Muscle layer of duodenum (tissue), 2 donors: ENCODE measurements at regions not wholly inside any gene's neighbourhood (a gene's known extent, or its start where the extent isn't known, plus 50 kb on each side); places are given as distances from the start of the nearest gene placed in this dataset.

Experiments
- H3K27ac ChIP-seq: one replicate; pipeline ENCODE4 v1.7.0; 2013; ENCODE audit warnings: mild to moderate bottlenecking, low read length
- H3K27me3 ChIP-seq: one replicate; pipeline ENCODE4 v1.7.0; 2013; ENCODE audit warnings: low read depth, mild to moderate bottlenecking, control low read depth, low read length
- H3K36me3 ChIP-seq, 2 donors: one replicate each; pipeline ENCODE4 v1.7.0; 2013; ENCODE audit warnings: low read length in 2 of 2, control low read depth in 1 of 2, mild to moderate bottlenecking in 1 of 2; ENCODE audit not compliant: insufficient read depth in 2 of 2, control insufficient read depth in 1 of 2
- H3K4me1 ChIP-seq, 2 donors: one replicate each; pipeline ENCODE4 v1.7.0; 2013; ENCODE audit warnings: low read length in 2 of 2, mild to moderate bottlenecking in 2 of 2, control low read depth in 1 of 2, moderate library complexity in 1 of 2; ENCODE audit not compliant: insufficient read depth in 2 of 2, control insufficient read depth in 1 of 2
- H3K4me3 ChIP-seq, 2 donors: one replicate each; pipeline ENCODE4 v1.7.0; 2013; ENCODE audit warnings: low read length in 2 of 2, low read depth in 1 of 2, mild to moderate bottlenecking in 1 of 2
- H3K9me3 ChIP-seq, 2 donors: one replicate each; pipeline ENCODE4 v1.7.0; 2013; ENCODE audit warnings: low read length in 2 of 2, control low read depth in 1 of 2, mild to moderate bottlenecking in 1 of 2; ENCODE audit not compliant: control insufficient read depth in 1 of 2
- donor health status: healthy.

GRCh38 chr6:19009769-19010168, 622.6 kb downstream of the RNF144B start:
- no peaks in the 10 kb centered on the region for H3K27me3 ChIP-seq
- H3K4me3 ChIP-seq: no peak overlapping the region
- no peaks in the 10 kb centered on the region for H3K4me1 ChIP-seq
- H3K9me3 ChIP-seq: no peaks in the 10 kb centered on the region
- H3K36me3 ChIP-seq: no peaks in the 10 kb centered on the region
- H3K27ac ChIP-seq: no peak overlapping the region

DNA sequence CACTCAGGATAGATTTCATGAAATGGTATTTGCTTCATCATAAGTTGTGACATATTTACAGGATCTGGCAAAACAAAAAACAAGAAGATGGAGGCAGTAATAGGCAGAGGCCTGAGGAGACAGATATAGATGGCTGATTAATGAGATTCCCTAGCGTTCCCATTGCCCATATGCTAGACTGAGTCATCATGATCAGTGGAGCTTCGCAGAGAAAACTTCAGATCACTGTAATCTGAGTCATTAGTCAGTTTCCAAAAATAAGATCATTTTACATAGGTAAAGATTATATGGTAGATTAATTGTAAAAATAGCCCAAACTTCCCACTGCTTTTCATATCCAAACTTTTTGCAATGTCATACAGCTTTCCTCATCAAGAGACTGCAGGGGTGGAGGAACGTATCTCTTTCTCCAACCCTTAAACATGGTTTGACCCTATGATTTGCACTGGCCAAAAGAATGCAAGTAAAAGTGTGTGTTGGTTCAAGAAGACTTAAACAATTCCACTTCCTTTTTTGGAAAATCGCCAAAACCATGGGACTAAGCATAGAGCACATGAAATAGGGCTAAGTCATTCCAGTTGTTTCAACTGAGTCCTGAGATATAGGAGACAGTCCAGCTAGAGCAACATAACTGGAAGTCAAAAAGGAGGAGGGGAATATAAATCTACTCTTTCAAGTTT, 626.0 kb downstream of the RNF144B start:
- no peaks in the 10 kb centered on the region for H3K9me3 ChIP-seq

DNA sequence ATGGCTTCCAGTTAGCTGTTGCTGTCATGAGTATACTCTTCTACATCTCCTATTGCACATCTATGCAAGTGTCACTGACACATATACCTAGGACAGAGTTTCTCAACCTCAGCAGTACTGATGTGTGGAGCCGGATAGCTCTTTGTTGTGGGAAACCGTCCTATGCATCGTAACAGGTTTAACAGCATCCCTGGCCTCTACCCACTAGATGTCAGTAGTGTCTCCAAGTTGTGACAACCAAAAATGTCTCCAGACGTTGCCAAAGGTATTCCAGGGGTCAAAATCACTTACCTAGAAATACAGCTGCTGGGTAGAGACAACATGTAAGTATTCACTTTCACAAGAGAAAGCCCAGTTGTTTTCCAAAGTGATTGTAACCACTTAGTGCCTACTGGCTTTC, 637.6 kb downstream of the RNF144B start:
- no peaks in the 10 kb centered on the region for H3K36me3 ChIP-seq
- no peaks in the 10 kb centered on the region for H3K4me1 ChIP-seq
- H3K27ac ChIP-seq: no peak overlapping the region
- no peaks in the 10 kb centered on the region for H3K27me3 ChIP-seq
- no peak overlapping the region for H3K4me3 ChIP-seq
- no peaks in the 10 kb centered on the region for H3K9me3 ChIP-seq

More for the DNA sequence above, 626.0 kb downstream of the RNF144B start:
- H3K4me3 ChIP-seq: no peak overlapping the region
- H3K27me3 ChIP-seq: no peaks in the 10 kb centered on the region
- H3K36me3 ChIP-seq: no peaks in the 10 kb centered on the region
- H3K4me1 ChIP-seq: no peaks in the 10 kb centered on the region
- H3K27ac ChIP-seq: no peak overlapping the region

DNA sequence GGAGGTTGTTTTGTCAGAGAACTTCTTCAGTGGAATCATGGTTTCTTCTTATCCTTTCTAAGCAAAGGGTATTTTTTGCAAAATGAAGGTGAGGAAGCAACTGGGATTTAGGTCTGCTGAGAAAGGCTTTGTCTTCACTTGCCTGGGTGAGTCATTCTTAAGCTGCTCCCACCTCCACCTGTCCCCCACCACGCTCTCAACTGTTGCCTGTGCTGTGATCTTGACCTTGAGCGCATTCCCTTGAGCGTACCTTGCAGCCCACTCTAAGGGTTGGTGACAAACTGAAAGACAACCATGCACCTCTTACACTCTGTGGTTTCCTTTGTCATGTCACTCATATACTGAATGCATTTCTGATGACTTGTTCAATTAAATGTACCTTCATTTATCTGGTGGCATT, 641.1 kb downstream of the RNF144B start:
- H3K9me3 ChIP-seq: no peaks in the 10 kb centered on the region
- no peak overlapping the region for H3K27ac ChIP-seq
- no peaks in the 10 kb centered on the region for H3K36me3 ChIP-seq
- peaks cover 0 to 5% of the 10 kb centered on the region in 2 donors for H3K4me1 ChIP-seq
- no peaks in the 10 kb centered on the region for H3K27me3 ChIP-seq
- no peak overlapping the region for H3K4me3 ChIP-seq

GRCh38 chr6:19032591-19033295, 645.6 kb downstream of the RNF144B start:
- Histone ChIP-seq H3K27me3 (no peaks in the 10 kb centered on the region), H3K36me3 (no peaks in the 10 kb centered on the region), H3K27ac (no peak overlapping the region), H3K4me3 (no peak overlapping the region), H3K9me3 (no peaks in the 10 kb centered on the region), H3K4me1 (peaks cover 0 to 19% of the 10 kb centered on the region in 2 donors)

DNA sequence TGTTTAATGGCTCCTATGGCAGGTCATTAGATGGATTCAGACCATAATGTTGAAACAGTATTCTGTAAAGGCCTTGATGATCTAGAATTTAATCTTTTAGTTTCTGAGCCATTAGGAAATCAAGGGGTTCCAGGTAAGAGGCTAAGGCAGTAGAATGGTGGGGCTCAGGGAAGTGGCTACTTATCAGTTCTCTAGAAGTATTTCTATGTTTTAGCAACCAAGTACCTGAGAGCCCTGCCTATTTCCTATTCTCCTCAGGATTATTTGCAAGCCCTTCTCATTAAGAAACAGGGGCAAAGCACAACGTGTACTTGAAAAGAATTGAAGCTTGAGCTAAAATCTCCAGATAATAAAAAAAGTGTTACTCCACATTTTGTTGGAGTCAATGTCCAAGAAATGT, 646.5 kb downstream of the RNF144B start:
- no peaks in the 10 kb centered on the region for H3K36me3 ChIP-seq
- no peaks in the 10 kb centered on the region for H3K9me3 ChIP-seq
- H3K27me3 ChIP-seq: no peaks in the 10 kb centered on the region
- H3K27ac ChIP-seq: no peak overlapping the region
- H3K4me3 ChIP-seq: no peak overlapping the region
- peaks cover 0 to 19% of the 10 kb centered on the region in 2 donors for H3K4me1 ChIP-seq

DNA sequence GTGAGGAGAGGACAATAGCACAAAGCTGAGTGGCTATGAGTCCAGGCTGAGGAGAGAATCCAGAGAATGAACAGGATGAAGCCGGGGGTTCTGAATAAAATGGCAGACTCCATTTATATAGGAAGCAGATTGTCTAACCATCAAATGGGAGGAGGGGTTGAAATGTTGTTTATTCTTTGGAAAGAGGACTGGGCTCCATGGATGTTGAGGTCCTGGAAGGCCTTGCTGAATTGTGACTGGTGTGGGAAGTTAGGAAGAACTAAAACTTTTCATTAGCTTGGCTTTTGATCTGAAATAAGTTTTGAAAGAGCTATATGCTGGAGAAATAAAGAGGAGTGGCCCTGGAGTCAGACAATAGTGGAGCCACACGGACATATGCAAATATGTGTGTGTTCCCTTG, 647.8 kb downstream of the RNF144B start:
- no peak overlapping the region for H3K27ac ChIP-seq
- no peaks in the 10 kb centered on the region for H3K27me3 ChIP-seq
- H3K4me1 ChIP-seq: peaks cover 0 to 19% of the 10 kb centered on the region in 2 donors
- no peaks in the 10 kb centered on the region for H3K9me3 ChIP-seq
- H3K4me3 ChIP-seq: no peak overlapping the region
- no peaks in the 10 kb centered on the region for H3K36me3 ChIP-seq

DNA sequence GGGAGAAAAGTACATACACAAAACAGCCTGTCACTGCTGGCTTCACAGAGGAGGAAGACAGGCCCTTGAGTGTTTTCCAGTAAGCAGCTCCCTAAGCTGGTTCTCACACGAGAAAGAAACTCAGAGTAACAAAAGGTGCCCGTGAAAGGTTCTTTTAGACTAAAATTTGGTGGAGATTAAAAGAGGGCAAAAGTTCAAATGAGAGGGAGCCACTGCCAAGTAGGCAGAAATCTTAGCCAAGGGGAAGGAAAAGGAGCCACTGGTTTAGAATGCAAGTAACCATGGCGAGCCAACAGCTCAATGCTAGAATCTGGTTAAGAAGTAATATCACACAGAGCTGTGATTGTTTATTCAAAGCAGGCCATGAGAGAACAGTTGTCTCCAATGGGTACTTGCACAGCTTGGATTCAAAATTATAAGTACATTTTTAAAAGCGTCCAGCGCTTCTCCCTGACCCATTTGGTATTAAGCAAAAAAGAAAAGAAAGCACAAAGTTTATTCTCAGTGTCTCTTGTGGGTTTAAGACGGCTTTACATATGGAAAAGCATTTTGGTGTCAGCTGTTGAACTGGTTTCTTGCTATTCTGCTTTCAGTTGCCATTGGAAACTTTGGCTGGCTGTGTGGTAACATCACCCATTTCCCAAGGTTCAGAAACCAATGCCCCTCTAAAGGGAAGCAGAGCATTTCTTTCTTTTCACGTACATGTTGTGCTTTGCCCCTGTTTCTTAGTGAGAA, 648.5 kb downstream of the RNF144B start:
- Histone ChIP-seq H3K4me3 (no peak overlapping the region), H3K27ac (no peak overlapping the region), H3K4me1 (peaks cover 0 to 19% of the 10 kb centered on the region in 2 donors), H3K36me3 (no peaks in the 10 kb centered on the region), H3K9me3 (no peaks in the 10 kb centered on the region), H3K27me3 (no peaks in the 10 kb centered on the region)

DNA sequence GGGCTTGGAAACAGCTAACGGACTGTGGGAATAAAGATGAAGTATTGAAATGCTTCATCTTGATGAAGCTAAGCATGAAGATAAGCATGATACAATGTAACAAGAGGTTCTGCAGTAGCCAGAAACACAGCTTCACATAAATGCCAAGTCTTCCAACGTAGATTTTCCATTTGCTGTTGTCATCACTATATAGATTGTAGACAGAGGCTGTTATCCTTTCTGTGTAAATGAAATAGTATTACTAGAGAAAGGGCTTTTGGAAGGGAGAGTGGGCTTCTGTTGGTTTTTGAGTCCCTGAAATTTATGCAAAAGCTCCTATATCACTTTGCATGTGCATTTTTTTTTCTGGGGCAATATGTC, 649.0 kb downstream of the RNF144B start:
- Histone ChIP-seq H3K4me1 (peaks cover 0 to 19% of the 10 kb centered on the region in 2 donors), H3K27ac (no peak overlapping the region), H3K27me3 (no peaks in the 10 kb centered on the region), H3K9me3 (no peaks in the 10 kb centered on the region), H3K36me3 (no peaks in the 10 kb centered on the region), H3K4me3 (no peak overlapping the region)

DNA sequence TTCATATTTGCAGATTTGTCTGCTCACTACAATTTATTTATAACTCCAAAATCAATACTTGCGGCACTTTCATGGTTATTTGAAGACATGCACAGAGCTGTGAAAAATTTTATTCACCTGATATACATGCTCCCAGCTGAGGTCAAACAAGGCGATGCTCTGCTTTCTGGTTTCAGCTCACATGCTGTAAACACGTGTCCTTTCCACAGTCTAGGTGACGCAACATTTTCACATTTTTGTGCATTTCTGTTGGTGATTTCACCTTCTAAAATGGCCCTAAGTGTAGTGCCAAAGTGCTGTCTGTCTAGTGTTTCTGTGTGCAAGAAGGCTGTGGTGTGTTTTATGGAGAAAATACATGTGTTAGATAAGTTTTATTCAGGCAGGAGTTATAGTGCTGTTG, 650.5 kb downstream of the RNF144B start:
- no peak overlapping the region for H3K27ac ChIP-seq
- peaks cover 0 to 23% of the 10 kb centered on the region in 2 donors for H3K4me1 ChIP-seq
- no peaks in the 10 kb centered on the region for H3K27me3 ChIP-seq
- no peaks in the 10 kb centered on the region for H3K36me3 ChIP-seq
- H3K4me3 ChIP-seq: no peak overlapping the region
- no peaks in the 10 kb centered on the region for H3K9me3 ChIP-seq

- Histone ChIP-seq H3K36me3 (no peaks in the 10 kb centered on the region), H3K4me1 (peaks cover 0 to 15% of the 10 kb centered on the region in 2 donors), H3K4me3 (no peak overlapping the region), H3K27me3 (no peaks in the 10 kb centered on the region), H3K9me3 (no peaks in the 10 kb centered on the region), H3K27ac (no peak overlapping the region)
These were observed 652.1 kb downstream of the RNF144B start for GRCh38 chr6:19039287-19039686.
